ENCODE measurements at regions not wholly inside any gene's neighbourhood (a gene's known extent, or its start where the extent isn't known, plus 50 kb on each side); places are given as distances from the start of the nearest gene placed in this dataset.
A peak's percentile ranks its signal among the peaks of the same experiment; 100 is the strongest.

DNA sequence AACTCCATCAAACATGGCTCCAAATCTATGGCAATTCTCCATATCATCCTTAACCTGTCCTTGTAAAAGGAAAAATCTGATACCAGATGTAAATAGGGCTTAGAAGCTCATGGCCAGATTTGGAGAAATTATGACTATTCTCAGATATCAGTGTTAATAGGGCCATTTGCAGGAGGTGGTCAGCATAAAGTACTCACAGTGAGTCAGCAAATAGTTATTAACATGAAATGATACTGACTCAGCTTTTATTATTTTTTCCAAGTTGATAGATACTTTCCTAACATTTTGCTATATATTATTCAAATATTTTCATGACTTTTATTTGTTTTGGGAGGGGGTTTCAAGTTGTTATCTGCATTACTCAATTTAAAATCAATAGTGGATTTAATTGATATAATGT, 255.8 kb downstream of the MFSD1 start:
- in situ Hi-C loops (cut with MboI) (no loop called here), intact Hi-C loops (cut with micrococcal nuclease) (no loop called here)
- FAIRE-seq (no peak), ATAC-seq (no peak), DNase-seq (ENCODE audit: extremely low read depth in 1 of 4, low spot score in 3 of 4) (no peak)
- ChIA-PET CTCF (ENCODE audit: low intra/inter-chr PET ratio) (no interaction called here), POLR2A (no interaction called here)
- no peaks in the 10 kb centered on the region for H3K36me3 ChIP-seq (ENCODE audit: control insufficient read depth, insufficient read depth, low read length)
- no peak overlapping the region for H3K4me3 ChIP-seq
- TF ChIP-seq ZNF146 (CRISPR knock-in tag; IDR thresholded peaks at IDR 0.05; ENCODE audit: unreplicated experiment) (no peak), ZNF316 (IDR thresholded peaks at IDR 0.05) (peak; percentile 75), ZNF133 (CRISPR knock-in tag; IDR thresholded peaks at IDR 0.05) (no peak), CHCHD3 (CRISPR knock-in tag; IDR thresholded peaks at IDR 0.05) (no peak), NCOA4 (IDR thresholded peaks at IDR 0.05; ENCODE audit: partially characterized antibody) (no peak), CREB1 (IDR thresholded peaks at IDR 0.05) (no peak), CREB1 (CRISPR knock-in tag; IDR thresholded peaks at IDR 0.05) (no peak), NCOR1 (IDR thresholded peaks at IDR 0.05) (no peak)
- TF ChIP-seq, protein P1, sequence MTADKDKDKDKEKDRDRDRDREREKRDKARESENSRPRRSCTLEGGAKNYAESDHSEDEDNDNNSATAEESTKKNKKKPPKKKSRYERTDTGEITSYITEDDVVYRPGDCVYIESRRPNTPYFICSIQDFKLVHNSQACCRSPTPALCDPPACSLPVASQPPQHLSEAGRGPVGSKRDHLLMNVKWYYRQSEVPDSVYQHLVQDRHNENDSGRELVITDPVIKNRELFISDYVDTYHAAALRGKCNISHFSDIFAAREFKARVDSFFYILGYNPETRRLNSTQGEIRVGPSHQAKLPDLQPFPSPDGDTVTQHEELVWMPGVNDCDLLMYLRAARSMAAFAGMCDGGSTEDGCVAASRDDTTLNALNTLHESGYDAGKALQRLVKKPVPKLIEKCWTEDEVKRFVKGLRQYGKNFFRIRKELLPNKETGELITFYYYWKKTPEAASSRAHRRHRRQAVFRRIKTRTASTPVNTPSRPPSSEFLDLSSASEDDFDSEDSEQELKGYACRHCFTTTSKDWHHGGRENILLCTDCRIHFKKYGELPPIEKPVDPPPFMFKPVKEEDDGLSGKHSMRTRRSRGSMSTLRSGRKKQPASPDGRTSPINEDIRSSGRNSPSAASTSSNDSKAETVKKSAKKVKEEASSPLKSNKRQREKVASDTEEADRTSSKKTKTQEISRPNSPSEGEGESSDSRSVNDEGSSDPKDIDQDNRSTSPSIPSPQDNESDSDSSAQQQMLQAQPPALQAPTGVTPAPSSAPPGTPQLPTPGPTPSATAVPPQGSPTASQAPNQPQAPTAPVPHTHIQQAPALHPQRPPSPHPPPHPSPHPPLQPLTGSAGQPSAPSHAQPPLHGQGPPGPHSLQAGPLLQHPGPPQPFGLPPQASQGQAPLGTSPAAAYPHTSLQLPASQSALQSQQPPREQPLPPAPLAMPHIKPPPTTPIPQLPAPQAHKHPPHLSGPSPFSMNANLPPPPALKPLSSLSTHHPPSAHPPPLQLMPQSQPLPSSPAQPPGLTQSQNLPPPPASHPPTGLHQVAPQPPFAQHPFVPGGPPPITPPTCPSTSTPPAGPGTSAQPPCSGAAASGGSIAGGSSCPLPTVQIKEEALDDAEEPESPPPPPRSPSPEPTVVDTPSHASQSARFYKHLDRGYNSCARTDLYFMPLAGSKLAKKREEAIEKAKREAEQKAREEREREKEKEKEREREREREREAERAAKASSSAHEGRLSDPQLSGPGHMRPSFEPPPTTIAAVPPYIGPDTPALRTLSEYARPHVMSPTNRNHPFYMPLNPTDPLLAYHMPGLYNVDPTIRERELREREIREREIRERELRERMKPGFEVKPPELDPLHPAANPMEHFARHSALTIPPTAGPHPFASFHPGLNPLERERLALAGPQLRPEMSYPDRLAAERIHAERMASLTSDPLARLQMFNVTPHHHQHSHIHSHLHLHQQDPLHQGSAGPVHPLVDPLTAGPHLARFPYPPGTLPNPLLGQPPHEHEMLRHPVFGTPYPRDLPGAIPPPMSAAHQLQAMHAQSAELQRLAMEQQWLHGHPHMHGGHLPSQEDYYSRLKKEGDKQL (CRISPR knock-in tag; IDR thresholded peaks at IDR 0.05; ENCODE audit: borderline replicate concordance): no peak
- H3K79me2 ChIP-seq (ENCODE audit: control insufficient read depth, insufficient read depth, low read length): no peaks in the 10 kb centered on the region
- H2AFZ ChIP-seq (ENCODE audit: low read depth, low read length): no peak overlapping the region
- H3K9me3 ChIP-seq (replicated peaks; ENCODE audit: control insufficient read depth, insufficient read depth, low read depth, low read length): no peaks in the 10 kb centered on the region
- H3K9ac ChIP-seq (ENCODE audit: insufficient read depth in 1 of 2, low read depth in 2 of 2, low read length in 2 of 2): no peak overlapping the region
- no peak overlapping the region for H3K4me2 ChIP-seq (ENCODE audit: insufficient read depth, low read length)
- H3K4me1 ChIP-seq (replicated peaks in 1 of 2; ENCODE audit: control insufficient read depth in 2 of 2, insufficient read depth in 2 of 2, low read length in 2 of 2): no peaks in the 10 kb centered on the region
- no peaks in the 10 kb centered on the region for H4K20me1 ChIP-seq (replicated peaks; ENCODE audit: control insufficient read depth, insufficient read depth, low read length)
- no TSS peak for BruUV-seq (replicated peaks)
- H3K27me3 ChIP-seq (ENCODE audit: control insufficient read depth in 2 of 2, insufficient read depth in 2 of 2, low read length in 2 of 2): no peaks in the 10 kb centered on the region
- no peaks in the 10 kb centered on the region for H3K9me1 ChIP-seq (ENCODE audit: control insufficient read depth, insufficient read depth, low read length)
- no peak overlapping the region for H3K27ac ChIP-seq (ENCODE audit: extremely low read depth, low read depth, low read length)
